ENCODE measurements at regions not wholly inside any gene's neighbourhood (a gene's known extent, or its start where the extent isn't known, plus 50 kb on each side); places are given as distances from the start of the nearest gene placed in this dataset.
A peak's percentile ranks its signal among the peaks of the same experiment; 100 is the strongest.

DNA sequence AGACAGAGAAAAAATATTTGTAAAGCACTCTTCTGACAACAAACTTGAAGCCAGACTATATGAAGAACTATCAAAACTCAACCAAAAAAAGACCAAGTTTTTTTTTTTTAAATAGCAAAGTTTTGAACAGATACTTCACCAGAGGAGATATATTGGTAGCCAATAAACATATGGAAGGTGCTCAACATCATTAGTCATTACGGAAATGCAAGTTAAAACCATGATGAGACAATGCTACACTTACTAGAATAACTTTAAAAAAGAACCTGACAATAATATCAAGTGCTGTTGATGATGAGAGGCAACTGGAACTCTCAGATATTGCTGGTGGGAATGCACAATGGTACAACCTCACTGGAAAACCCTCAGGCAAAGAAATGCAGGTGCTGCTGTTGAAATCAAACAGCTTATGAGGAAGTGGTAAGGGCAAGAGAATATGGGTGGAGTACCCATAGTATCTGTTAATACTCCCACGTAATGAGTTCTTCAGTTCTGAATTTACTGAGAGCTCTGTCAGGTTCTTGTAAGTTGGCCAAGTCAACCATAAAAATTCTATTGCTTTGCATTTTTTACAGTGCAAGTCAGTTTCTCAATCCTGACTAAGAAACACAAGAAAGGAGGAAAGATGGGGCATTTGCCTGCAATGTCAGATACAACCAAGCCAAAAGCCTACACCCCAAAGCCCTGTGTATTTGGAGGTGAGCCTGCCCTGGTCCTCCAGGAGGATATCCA, 87.3 kb upstream of the GNAQ start (continued):
- peak; percentile 76 for TF ChIP-seq NFIC (IDR thresholded peaks at IDR 0.05; ENCODE audit: low read depth, low read length)
- TF ChIP-seq CEBPB (IDR thresholded peaks at IDR 0.05; ENCODE audit: borderline replicate concordance in 1 of 2, low read depth in 2 of 2, low read length in 2 of 2), result peak in 1 of 2 experiments; percentile 77; a peak in 1 of 4 replicates
- TF ChIP-seq GATAD2B (conservative IDR thresholded peaks at IDR 0.05; ENCODE audit: low read depth), result no peak; the same call in 1 of the 2 replicates
- TF ChIP-seq ZNF622 (IDR thresholded peaks at IDR 0.05), result no peak
- TF ChIP-seq CHD1 (IDR thresholded peaks at IDR 0.05; ENCODE audit: low read depth, low read length), result no peak
- TF ChIP-seq, protein P1, sequence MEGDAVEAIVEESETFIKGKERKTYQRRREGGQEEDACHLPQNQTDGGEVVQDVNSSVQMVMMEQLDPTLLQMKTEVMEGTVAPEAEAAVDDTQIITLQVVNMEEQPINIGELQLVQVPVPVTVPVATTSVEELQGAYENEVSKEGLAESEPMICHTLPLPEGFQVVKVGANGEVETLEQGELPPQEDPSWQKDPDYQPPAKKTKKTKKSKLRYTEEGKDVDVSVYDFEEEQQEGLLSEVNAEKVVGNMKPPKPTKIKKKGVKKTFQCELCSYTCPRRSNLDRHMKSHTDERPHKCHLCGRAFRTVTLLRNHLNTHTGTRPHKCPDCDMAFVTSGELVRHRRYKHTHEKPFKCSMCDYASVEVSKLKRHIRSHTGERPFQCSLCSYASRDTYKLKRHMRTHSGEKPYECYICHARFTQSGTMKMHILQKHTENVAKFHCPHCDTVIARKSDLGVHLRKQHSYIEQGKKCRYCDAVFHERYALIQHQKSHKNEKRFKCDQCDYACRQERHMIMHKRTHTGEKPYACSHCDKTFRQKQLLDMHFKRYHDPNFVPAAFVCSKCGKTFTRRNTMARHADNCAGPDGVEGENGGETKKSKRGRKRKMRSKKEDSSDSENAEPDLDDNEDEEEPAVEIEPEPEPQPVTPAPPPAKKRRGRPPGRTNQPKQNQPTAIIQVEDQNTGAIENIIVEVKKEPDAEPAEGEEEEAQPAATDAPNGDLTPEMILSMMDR (IDR thresholded peaks at IDR 0.05 in 2 of 3, conservative IDR thresholded peaks at IDR 0.05 in 1 of 3; ENCODE audit: control insufficient read depth in 2 of 3, extremely low read depth in 1 of 3, insufficient read depth in 1 of 3, low read depth in 3 of 3, low read length in 3 of 3), result no peak
- no peak for TF ChIP-seq HCFC1 (IDR thresholded peaks at IDR 0.05; ENCODE audit: low read length)
- TF ChIP-seq SIN3A (IDR thresholded peaks at IDR 0.05; ENCODE audit: low read depth, low read length), result no peak
- no peak for TF ChIP-seq ZBTB4 (CRISPR knock-in tag; IDR thresholded peaks at IDR 0.05)
- TF ChIP-seq DPF2 (IDR thresholded peaks at IDR 0.05), result peak; percentile 77
- peak; percentile 67; the same call in 1 of the 2 replicates for TF ChIP-seq ZBED1 (IDR thresholded peaks at IDR 0.05; ENCODE audit: borderline replicate concordance)
- peak; percentile 71; the same call in 1 of the 2 replicates for TF ChIP-seq TCF3 (IDR thresholded peaks at IDR 0.05; ENCODE audit: borderline replicate concordance, insufficient read depth, low read depth, low read length)
- TF ChIP-seq RB1 (IDR thresholded peaks at IDR 0.05; ENCODE audit: borderline replicate concordance), result no peak
- no peak for TF ChIP-seq NFYA (IDR thresholded peaks at IDR 0.05; ENCODE audit: borderline replicate concordance, low read depth, low read length)
- TF ChIP-seq SPI1 (IDR thresholded peaks at IDR 0.05; ENCODE audit: borderline replicate concordance, insufficient read depth, low read depth, low read length), result peak; percentile 93
- TF ChIP-seq EZH2 (IDR thresholded peaks at IDR 0.05; ENCODE audit: borderline replicate concordance, control insufficient read depth, low read depth, low read length), result no peak
- TF ChIP-seq SREBF1 (IDR thresholded peaks at IDR 0.05; ENCODE audit: low read length), result no peak
- no peak for TF ChIP-seq SUZ12 (IDR thresholded peaks at IDR 0.05; ENCODE audit: unreplicated experiment)
- TF ChIP-seq POU2F2 (IDR thresholded peaks at IDR 0.05; ENCODE audit: borderline replicate concordance, low read depth, low read length), result no peak
- TF ChIP-seq ASH2L (IDR thresholded peaks at IDR 0.05; ENCODE audit: borderline replicate concordance, low read depth), result no peak
- no peak for TF ChIP-seq BCLAF1 (IDR thresholded peaks at IDR 0.05)
- 0 out of 2 replicates have a peak, but pooled peaks have one; percentile 22 for TF ChIP-seq MXI1 (IDR thresholded peaks at IDR 0.05; ENCODE audit: low read depth, low read length)
